Kidney capillary endothelial cell (primary cell): ENCODE measurements at regions not wholly inside any gene's neighbourhood (a gene's known extent, or its start where the extent isn't known, plus 50 kb on each side); places are given as distances from the start of the nearest gene placed in this dataset.

Experiments
- DNase-seq: peaks from one replicate; pipeline ENCODE4 v3.0.0-alpha.2; 2018; ENCODE audit warnings: low spot score

- peak; percentile 95 for DNase-seq
Measured at GRCh38 chr12:77120156-77121085, 55.1 kb upstream of the E2F7 start.

GRCh38 chr12:77118696-77119095, 53.3 kb upstream of the E2F7 start:
- no peak for DNase-seq

- peak; percentile 76 for DNase-seq
Measured at GRCh38 chr12:77116277-77116676, 50.9 kb upstream of the E2F7 start.

GRCh38 chr12:77115471-77115870, 50.1 kb upstream of the E2F7 start:
- no peak for DNase-seq
